Fibroblast of lung (primary cell): ENCODE measurements at regions not wholly inside any gene's neighbourhood (a gene's known extent, or its start where the extent isn't known, plus 50 kb on each side); places are given as distances from the start of the nearest gene placed in this dataset.

Experiments
- CTCF ChIP-seq, 2 donors: IDR thresholded peaks in 1 of 2; conservative IDR thresholded peaks in 1 of 2; 1 replicate in 1 of 2; 2 replicates in 1 of 2; pipeline ENCODE4 v1.5.1; 2011 to 2012; ENCODE audit warnings: low read length in 2 of 2, control low read depth in 1 of 2, inconsistent platforms in 1 of 2, low read depth in 1 of 2, mild to moderate bottlenecking in 1 of 2
- EZH2 ChIP-seq: IDR thresholded peaks from 2 replicates; pipeline ENCODE4 v1.5.1; 2012; ENCODE audit warnings: low read length, control low read depth, mild to moderate bottlenecking; ENCODE audit errors: missing control alignments

- TF ChIP-seq CTCF (conservative IDR thresholded peaks at IDR 0.05 in 1 of 2, IDR thresholded peaks at IDR 0.05 in 1 of 2; ENCODE audit: low read depth in 1 of 2, low read length in 2 of 2), result no peak
- no peak for TF ChIP-seq EZH2
These were observed 91.3 kb upstream of the HNRNPU start for GRCh38 chr1:244955661-244956060.
